VCaP (cell line): ENCODE measurements at regions not wholly inside any gene's neighbourhood (a gene's known extent, or its start where the extent isn't known, plus 50 kb on each side); places are given as distances from the start of the nearest gene placed in this dataset.
"Not testable (repeated sequence)": the region's sequence is repeated elsewhere in the genome, so short reads cannot be mapped to it uniquely, and the experiment has no call there.

Source experiments
- H3K27ac ChIP-seq: fragments of 450-650 bp; 2 replicates; pipeline ENCODE4 v1.5.1; 2017
- CTCF ChIP-seq: fragments of 450-650 bp; conservative IDR thresholded peaks from 2 replicates; pipeline ENCODE4 v1.5.1; 2017; ENCODE audit warnings: mild to moderate bottlenecking, moderate library complexity

DNA sequence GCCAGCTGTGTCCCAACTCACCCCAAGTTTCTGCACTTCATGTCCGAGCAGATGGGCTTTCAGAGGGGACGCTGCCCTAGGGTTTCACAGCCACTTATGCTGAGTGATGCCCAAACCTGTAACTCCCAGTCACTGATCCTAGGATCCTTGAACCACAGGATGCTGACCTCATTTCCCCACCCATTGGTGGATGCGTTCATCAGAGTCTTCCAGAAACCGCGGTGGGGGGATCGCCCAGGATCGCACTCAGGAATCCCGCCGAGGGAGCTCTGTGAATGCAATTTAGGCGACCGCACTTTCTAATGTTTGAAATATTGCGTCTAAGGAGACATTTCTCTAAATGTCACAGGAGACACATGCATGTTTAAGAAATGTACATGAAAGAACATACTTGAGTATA is 212.3 kb upstream of the IRX4 start:
- TF ChIP-seq CTCF, result no peak
- H3K27ac ChIP-seq, result no peak overlapping the region

DNA sequence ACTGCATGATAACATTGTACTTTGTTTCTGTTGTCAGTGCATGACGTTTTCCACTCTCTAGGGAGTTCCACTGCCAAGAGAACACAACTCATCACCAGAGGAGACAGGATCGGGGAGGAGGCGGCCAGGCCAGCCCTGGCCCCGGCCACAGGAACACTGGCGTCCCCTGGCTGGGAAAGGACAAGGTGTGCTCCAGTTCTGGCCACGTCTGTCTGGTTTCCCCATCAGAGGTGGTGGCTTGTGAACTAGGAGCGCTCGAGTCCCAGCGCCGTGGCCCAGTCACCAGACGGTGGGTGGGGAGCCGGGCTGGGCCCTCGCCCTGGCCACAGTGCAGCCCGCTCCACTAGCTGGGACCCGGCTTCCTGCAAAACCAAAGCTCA is 211.9 kb upstream of the IRX4 start:
- H3K27ac ChIP-seq, result no peak overlapping the region
- no peak for TF ChIP-seq CTCF

- TF ChIP-seq CTCF, result no peak
- no peak overlapping the region for H3K27ac ChIP-seq
Observed at GRCh38 chr5:2093859-2094615, 211.3 kb upstream of the IRX4 start.

DNA sequence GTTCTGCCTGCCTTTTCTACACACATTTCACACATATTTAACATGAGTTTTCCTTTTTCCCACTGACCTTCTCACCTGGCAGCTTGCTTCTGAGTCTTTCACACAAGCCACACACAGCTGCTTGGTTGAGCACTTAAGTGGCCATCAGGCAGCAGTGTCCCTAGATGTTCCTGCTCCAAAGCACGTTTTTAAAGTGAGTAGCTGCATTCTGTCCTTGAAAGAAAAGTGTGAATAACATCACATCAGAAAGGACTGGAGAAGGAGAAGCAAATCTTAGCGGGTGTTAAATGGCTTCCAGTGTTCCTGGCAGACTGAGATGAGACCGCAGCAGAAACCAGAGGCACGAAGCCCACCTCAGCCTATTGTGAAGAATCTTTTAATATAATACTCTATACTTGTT is 209.2 kb upstream of the IRX4 start:
- no peak overlapping the region for H3K27ac ChIP-seq
- no peak for TF ChIP-seq CTCF

DNA sequence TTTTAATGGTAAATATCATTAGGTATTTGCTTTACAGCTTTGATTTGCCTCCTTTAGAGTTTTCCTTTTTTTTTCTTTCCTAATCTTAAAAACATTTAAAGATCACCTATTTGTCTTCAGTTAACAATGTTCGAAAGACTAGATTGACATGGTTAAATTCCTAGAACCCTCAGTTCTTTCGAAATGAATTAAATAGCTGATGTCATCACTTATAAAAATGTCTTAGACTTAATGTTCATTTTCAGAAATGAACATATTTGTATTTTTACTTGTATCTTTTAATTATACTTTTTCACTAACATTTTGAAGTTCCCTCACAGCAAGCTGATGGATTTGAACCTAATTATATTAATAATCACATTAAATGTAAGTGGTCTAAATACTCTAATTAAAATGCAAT is 205.3 kb upstream of the IRX4 start:
- H3K27ac ChIP-seq, result no peak overlapping the region
- TF ChIP-seq CTCF, result no peak

DNA sequence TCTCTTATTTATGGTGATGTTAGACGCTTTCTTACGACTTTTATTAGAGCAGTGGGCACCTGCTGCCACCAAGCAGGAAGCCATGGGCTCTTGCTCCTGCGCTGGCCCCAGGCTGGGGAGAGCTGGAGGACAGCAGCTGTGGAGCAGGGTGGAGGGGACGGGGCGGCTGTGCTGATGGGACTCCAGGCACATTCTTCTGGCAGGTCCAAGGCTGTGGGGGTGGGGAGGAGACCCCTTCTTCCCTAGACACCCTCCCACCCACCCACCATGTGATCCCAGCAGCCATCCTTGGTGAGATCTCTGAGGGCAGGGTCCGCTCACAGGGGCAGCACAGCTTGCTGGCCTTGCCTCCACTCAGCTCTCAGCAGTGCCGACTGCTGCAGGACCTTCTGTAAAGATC is 192.6 kb upstream of the IRX4 start:
- TF ChIP-seq CTCF, result no peak

GRCh38 chr5:2071562-2071961 is 188.8 kb upstream of the IRX4 start:
- TF ChIP-seq CTCF, result no peak
- no peak overlapping the region for H3K27ac ChIP-seq

More for the DNA sequence above, 192.6 kb upstream of the IRX4 start:
- H3K27ac ChIP-seq, result no peak overlapping the region

DNA sequence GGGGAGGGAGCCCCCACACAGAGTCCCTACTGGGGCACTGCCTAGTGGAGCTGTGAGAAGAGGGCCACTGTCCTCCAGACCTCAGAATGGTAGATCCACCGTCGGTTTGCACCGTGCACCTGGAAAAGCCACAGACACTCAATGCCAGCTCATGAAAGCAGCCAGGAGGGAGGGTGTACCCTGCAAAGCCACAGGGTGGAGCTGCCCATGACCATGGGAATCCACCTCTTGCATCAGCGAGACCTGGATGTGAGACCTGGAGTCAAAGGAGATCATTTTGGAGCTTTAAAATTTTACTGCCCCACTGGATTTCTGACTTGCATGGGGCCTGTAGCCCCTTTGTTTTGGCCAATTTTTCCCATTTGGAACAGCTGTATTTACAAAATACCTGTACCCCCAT is 188.1 kb upstream of the IRX4 start:
- H3K27ac ChIP-seq, result not testable (repeated sequence)
